Left lung (tissue), 4 donors: ENCODE measurements at regions not wholly inside any gene's neighbourhood (a gene's known extent, or its start where the extent isn't known, plus 50 kb on each side); places are given as distances from the start of the nearest gene placed in this dataset.

Experiments used
- ATAC-seq: fragments of 200-7000 bp; cut with Tn5 transposase; one replicate; pipeline ENCODE4 v1.9.1; 2020; ENCODE audit warnings: moderate library complexity
- DNase-seq, 4 donors: peaks; one replicate each; pipeline ENCODE4 v3.0.0-alpha.2; 2013 to 2020
- H3K27ac ChIP-seq, 2 donors: fragments of 200-600 bp; sonication (generic) in 1 of 2; one replicate each; pipeline versions ENCODE4 v1.5.0 to v1.8.0; 2020 to 2021
- H3K27me3 ChIP-seq, 2 donors: fragments of 200-600 bp; sonication (generic) in 1 of 2; one replicate each; pipeline versions ENCODE4 v1.5.0 to v1.8.0; 2020 to 2021
- H3K36me3 ChIP-seq, 2 donors: fragments of 200-600 bp; sonication (generic) in 1 of 2; one replicate each; pipeline versions ENCODE4 v1.5.0 to v1.8.0; 2020 to 2021
- H3K4me1 ChIP-seq, 2 donors: fragments of 200-600 bp; one replicate each; pipeline ENCODE4 v1.8.0; 2021
- H3K4me3 ChIP-seq, 2 donors: fragments of 200-600 bp; sonication (generic) in 1 of 2; one replicate each; pipeline versions ENCODE4 v1.5.0 to v1.8.0; 2020 to 2021; ENCODE audit warnings: mild to moderate bottlenecking in 1 of 2
- H3K9me3 ChIP-seq, 2 donors: fragments of 200-600 bp; sonication (generic) in 1 of 2; one replicate each; pipeline versions ENCODE4 v1.5.0 to v1.8.0; 2020 to 2021
- intact Hi-C, 2 donors: fragments of 100-400 bp; cut with DNase I; formaldehyde crosslinking; loops; one replicate each; pipeline versions ENCODE4 v1.11.2 to v1.14.2; 2022
- TF ChIP-seq, protein P1 (sequence below), 2 donors: fragments of 200-600 bp; sonication (generic) in 1 of 2; IDR thresholded peaks; one replicate each; pipeline versions ENCODE4 v1.5.0 to v1.8.0; 2021; ENCODE audit warnings: antibody characterized with exemption in 2 of 2
- donor health status: DM: no; HTN: yes; CAD: no.
- donor health status: DM: no; HTN: no; CAD: no.

DNA sequence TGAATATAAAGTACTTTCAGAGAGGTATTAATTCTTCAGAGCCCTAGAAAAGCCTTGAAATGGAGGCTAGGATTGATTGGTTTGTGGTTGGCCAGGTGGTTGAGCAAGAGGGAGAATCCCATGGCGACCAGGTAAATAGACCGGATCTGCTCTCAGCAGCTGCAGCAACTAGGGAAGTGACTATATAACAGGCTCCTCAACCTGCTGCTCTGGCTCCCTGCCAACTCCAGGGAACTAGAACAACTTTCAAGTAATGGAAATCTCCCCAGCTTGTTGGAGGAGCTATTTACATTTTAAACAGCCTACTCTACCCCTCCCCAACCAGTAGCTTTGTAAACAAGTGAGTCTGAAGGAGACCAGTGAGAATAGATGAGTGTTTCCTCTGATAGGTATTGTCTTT is 121.8 kb upstream of the CADM2 start:
- Histone ChIP-seq H3K4me1 (no peaks in the 10 kb centered on the region), H3K27ac (no peak overlapping the region), H3K36me3 (no peaks in the 10 kb centered on the region), H3K9me3 (no peaks in the 10 kb centered on the region), H3K27me3 (no peaks in the 10 kb centered on the region), H3K4me3 (no peak overlapping the region)
- TF ChIP-seq, protein P1, sequence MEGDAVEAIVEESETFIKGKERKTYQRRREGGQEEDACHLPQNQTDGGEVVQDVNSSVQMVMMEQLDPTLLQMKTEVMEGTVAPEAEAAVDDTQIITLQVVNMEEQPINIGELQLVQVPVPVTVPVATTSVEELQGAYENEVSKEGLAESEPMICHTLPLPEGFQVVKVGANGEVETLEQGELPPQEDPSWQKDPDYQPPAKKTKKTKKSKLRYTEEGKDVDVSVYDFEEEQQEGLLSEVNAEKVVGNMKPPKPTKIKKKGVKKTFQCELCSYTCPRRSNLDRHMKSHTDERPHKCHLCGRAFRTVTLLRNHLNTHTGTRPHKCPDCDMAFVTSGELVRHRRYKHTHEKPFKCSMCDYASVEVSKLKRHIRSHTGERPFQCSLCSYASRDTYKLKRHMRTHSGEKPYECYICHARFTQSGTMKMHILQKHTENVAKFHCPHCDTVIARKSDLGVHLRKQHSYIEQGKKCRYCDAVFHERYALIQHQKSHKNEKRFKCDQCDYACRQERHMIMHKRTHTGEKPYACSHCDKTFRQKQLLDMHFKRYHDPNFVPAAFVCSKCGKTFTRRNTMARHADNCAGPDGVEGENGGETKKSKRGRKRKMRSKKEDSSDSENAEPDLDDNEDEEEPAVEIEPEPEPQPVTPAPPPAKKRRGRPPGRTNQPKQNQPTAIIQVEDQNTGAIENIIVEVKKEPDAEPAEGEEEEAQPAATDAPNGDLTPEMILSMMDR (IDR thresholded peaks at IDR 0.05), result no peak
- intact Hi-C loops, result no loop called here
- DNase-seq, result peak in 3 of 4 donors; percentile 9 to 74 (median 43)
- peak; percentile 97 for ATAC-seq

DNA sequence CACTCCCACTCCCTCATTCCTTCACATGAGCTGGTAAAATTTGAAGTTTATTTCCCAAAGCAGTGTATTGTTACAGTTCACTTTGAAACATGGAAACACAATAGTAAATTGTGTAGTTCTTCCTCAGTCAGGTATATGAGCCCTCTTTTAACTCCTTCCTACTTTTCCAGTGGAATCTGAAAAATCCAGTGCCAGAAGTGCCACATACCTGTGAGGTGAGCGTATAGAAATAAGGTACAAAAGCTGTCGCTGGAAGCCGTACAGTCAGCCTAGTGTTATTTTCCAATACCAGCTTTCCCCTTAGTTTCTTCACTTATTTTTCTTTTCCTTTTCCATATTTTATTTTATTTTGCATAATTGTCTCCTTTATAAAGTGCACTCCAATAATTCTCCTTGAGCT is 81.7 kb upstream of the CADM2 start:
- Histone ChIP-seq H3K4me3 (no peak overlapping the region), H3K27ac (no peak overlapping the region), H3K9me3 (peaks cover 0 to 4% of the 10 kb centered on the region in 2 donors), H3K4me1 (no peaks in the 10 kb centered on the region), H3K27me3 (no peaks in the 10 kb centered on the region), H3K36me3 (no peaks in the 10 kb centered on the region)
- ATAC-seq (no peak), DNase-seq (no peak)
- TF ChIP-seq, protein P1 (IDR thresholded peaks at IDR 0.05), result no peak
- intact Hi-C loops, result no loop called here

DNA sequence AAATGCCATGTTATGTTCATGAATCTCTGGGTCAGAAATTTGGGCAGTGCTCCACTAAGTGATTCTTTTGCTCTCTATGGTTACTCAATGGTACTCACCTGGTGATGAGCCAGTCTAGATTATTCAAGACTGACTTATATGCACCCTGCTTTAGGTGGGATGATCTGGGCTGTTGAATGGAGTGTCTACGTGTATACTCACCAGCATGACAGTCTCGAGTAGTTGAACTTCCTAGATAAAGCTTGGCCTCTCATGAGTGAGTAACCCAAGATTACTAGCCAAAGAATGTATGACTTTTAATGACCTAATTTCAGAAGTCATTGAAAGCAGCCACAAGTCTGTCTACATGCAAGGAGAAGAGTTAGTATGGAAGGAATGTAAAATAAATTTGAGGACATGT is 77.5 kb upstream of the CADM2 start:
- H3K36me3 ChIP-seq, result no peaks in the 10 kb centered on the region
- no peaks in the 10 kb centered on the region for H3K9me3 ChIP-seq
- H3K4me3 ChIP-seq, result no peak overlapping the region
- intact Hi-C loops, result no loop called here
- no peaks in the 10 kb centered on the region for H3K4me1 ChIP-seq
- TF ChIP-seq, protein P1 (IDR thresholded peaks at IDR 0.05), result no peak
- no peak overlapping the region for H3K27ac ChIP-seq
- ATAC-seq, result no peak
- H3K27me3 ChIP-seq, result no peaks in the 10 kb centered on the region
- no peak for DNase-seq

DNA sequence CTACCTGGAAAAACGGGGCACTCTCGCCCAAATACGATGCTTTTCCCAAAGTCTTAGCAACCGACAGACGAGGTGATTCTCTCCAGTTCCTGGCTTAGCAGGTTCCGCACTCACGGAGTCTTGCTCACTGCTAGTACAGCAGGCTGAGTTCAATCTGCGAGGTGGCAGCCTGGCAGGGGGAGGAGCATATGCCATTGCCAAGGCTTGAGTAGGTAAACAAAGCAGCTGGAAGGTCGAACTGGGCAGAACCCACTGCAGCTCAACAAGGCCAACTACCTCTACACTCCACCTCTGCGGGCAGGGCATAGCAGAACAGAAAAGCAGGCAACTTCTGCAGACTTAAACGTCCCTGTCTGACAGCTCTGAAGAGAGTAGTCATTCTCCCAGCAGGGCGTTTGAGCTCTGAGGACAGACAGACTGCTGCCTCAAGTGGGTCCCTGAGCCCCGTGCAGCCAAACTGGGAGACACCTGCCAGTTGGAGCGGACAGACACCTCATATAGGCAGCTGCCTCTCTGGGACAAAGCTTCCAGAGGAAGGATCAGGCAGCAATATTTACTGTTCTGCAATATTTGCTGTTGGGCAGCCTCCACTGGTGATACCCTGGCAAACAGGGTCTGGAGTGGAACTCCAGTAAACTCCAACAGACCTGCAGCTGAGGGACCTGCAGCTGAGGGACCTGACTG is 73.4 kb upstream of the CADM2 start:
- H3K27ac ChIP-seq, result no peak overlapping the region
- peaks cover 0 to 12% of the 10 kb centered on the region in 2 donors for H3K9me3 ChIP-seq
- no peak for DNase-seq
- intact Hi-C loops, result no loop called here
- H3K27me3 ChIP-seq, result no peaks in the 10 kb centered on the region
- peak; percentile 55 for ATAC-seq
- no peaks in the 10 kb centered on the region for H3K36me3 ChIP-seq
- no peak overlapping the region for H3K4me3 ChIP-seq
- H3K4me1 ChIP-seq, result no peaks in the 10 kb centered on the region
- TF ChIP-seq, protein P1 (IDR thresholded peaks at IDR 0.05), result no peak

DNA sequence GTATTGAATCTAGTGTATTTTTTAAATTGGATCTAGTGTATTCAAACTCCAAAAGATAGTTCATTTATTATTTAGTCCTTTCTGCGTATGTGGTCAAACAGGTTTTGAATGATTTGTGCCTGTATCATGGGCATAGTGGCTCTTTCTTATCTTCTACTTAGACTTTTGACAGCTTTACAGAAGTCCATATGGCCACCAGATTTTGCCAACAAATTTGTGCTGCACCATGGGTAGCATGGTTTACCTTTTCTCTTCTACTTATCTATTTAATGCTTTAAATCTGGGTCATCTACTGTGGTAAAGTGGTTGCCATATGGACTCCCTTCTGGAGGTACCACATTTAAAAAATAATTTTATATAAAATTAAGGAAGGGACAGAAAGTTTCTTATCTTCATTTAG is 66.9 kb upstream of the CADM2 start:
- Histone ChIP-seq H3K36me3 (no peaks in the 10 kb centered on the region), H3K9me3 (peaks cover 0 to 34% of the 10 kb centered on the region in 2 donors), H3K4me1 (no peaks in the 10 kb centered on the region), H3K27me3 (no peaks in the 10 kb centered on the region), H3K27ac (no peak overlapping the region), H3K4me3 (no peak overlapping the region)
- DNase-seq (no peak), ATAC-seq (no peak)
- TF ChIP-seq, protein P1 (IDR thresholded peaks at IDR 0.05), result no peak
- intact Hi-C loops, result no loop called here
